ENCODE measurements at regions not wholly inside any gene's neighbourhood (a gene's known extent, or its start where the extent isn't known, plus 50 kb on each side); places are given as distances from the start of the nearest gene placed in this dataset.
A peak's percentile ranks its signal among the peaks of the same experiment; 100 is the strongest.

GRCh38 chr6:40915165-40915564 lies 123.9 kb downstream of the UNC5CL start:
- H3K36me3 Mint-ChIP-seq (ENCODE audit: low read depth), result no peaks in the 10 kb centered on the region
- no peak overlapping the region for H3K4me3 Mint-ChIP-seq
- no peaks in the 10 kb centered on the region for H3K9me3 Mint-ChIP-seq
- TF ChIP-seq CTCF (IDR thresholded peaks at IDR 0.05; ENCODE audit: unreplicated experiment in 3 of 3), result no peak
- peaks cover 5% of the 10 kb centered on the region for H3K4me1 Mint-ChIP-seq
- no peak overlapping the region for H3K27ac Mint-ChIP-seq
- H3K27me3 Mint-ChIP-seq (ENCODE audit: low read depth), result peaks cover 30% of the 10 kb centered on the region

GRCh38 chr6:40914005-40914404 lies 125.0 kb downstream of the UNC5CL start:
- peaks cover 26% of the 10 kb centered on the region for H3K27me3 Mint-ChIP-seq (ENCODE audit: low read depth)
- no peak for TF ChIP-seq CTCF (IDR thresholded peaks at IDR 0.05; ENCODE audit: unreplicated experiment in 3 of 3)
- peak overlapping the region in 1 of 3 experiments; percentile 27 for H3K27ac Mint-ChIP-seq
- peaks cover 5% of the 10 kb centered on the region for H3K4me1 Mint-ChIP-seq
- H3K9me3 Mint-ChIP-seq, result no peaks in the 10 kb centered on the region
- no peak overlapping the region for H3K4me3 Mint-ChIP-seq
- no peaks in the 10 kb centered on the region for H3K36me3 Mint-ChIP-seq (ENCODE audit: low read depth)

GRCh38 chr6:40912158-40912946 lies 126.7 kb downstream of the UNC5CL start:
- no peak overlapping the region for H3K4me3 Mint-ChIP-seq
- peaks cover 9% of the 10 kb centered on the region for H3K4me1 Mint-ChIP-seq
- TF ChIP-seq CTCF (IDR thresholded peaks at IDR 0.05; ENCODE audit: unreplicated experiment in 3 of 3), result peak; percentile 48 to 56 (median 50)
- H3K9me3 Mint-ChIP-seq, result no peaks in the 10 kb centered on the region
- H3K27ac Mint-ChIP-seq, result peak overlapping the region in 1 of 3 experiments; percentile 31
- no peaks in the 10 kb centered on the region for H3K36me3 Mint-ChIP-seq (ENCODE audit: low read depth)
- H3K27me3 Mint-ChIP-seq (ENCODE audit: low read depth), result peaks cover 26% of the 10 kb centered on the region

GRCh38 chr6:40910260-40910893 lies 128.6 kb downstream of the UNC5CL start:
- peaks cover 8% of the 10 kb centered on the region for H3K4me1 Mint-ChIP-seq
- H3K9me3 Mint-ChIP-seq, result no peaks in the 10 kb centered on the region
- no peak overlapping the region for H3K4me3 Mint-ChIP-seq
- H3K36me3 Mint-ChIP-seq (ENCODE audit: low read depth), result no peaks in the 10 kb centered on the region
- TF ChIP-seq CTCF (IDR thresholded peaks at IDR 0.05; ENCODE audit: unreplicated experiment in 3 of 3), result no peak
- peaks cover 22% of the 10 kb centered on the region for H3K27me3 Mint-ChIP-seq (ENCODE audit: low read depth)
- no peak overlapping the region for H3K27ac Mint-ChIP-seq

GRCh38 chr6:40909811-40910210 lies 129.2 kb downstream of the UNC5CL start:
- Mint-ChIP-seq H3K4me1 (peaks cover 8% of the 10 kb centered on the region), H3K27ac (no peak overlapping the region), H3K36me3 (ENCODE audit: low read depth) (no peaks in the 10 kb centered on the region), H3K4me3 (no peak overlapping the region), H3K9me3 (no peaks in the 10 kb centered on the region), H3K27me3 (ENCODE audit: low read depth) (peaks cover 20% of the 10 kb centered on the region)
- TF ChIP-seq CTCF (IDR thresholded peaks at IDR 0.05; ENCODE audit: unreplicated experiment in 3 of 3), result no peak
